Epithelial cell of proximal tubule (primary cell): ENCODE measurements at regions not wholly inside any gene's neighbourhood (a gene's known extent, or its start where the extent isn't known, plus 50 kb on each side); places are given as distances from the start of the nearest gene placed in this dataset.
"Not testable (repeated sequence)": the region's sequence is repeated elsewhere in the genome, so short reads cannot be mapped to it uniquely, and the experiment has no call there.

ENCODE experiments used
- DNase-seq: peaks from one replicate; pipeline ENCODE4 v3.0.0-alpha.2; 2011; ENCODE audit warnings: low read depth
- H3K4me3 ChIP-seq: 2 replicates; pipeline ENCODE4 v1.5.1; 2011; ENCODE audit warnings: low read depth, mild to moderate bottlenecking, low read length
- TF ChIP-seq, protein P1 (sequence below): conservative IDR thresholded peaks from 2 replicates; pipeline ENCODE4 v1.5.1; 2012; ENCODE audit warnings: low read depth, mild to moderate bottlenecking, low read length

DNA sequence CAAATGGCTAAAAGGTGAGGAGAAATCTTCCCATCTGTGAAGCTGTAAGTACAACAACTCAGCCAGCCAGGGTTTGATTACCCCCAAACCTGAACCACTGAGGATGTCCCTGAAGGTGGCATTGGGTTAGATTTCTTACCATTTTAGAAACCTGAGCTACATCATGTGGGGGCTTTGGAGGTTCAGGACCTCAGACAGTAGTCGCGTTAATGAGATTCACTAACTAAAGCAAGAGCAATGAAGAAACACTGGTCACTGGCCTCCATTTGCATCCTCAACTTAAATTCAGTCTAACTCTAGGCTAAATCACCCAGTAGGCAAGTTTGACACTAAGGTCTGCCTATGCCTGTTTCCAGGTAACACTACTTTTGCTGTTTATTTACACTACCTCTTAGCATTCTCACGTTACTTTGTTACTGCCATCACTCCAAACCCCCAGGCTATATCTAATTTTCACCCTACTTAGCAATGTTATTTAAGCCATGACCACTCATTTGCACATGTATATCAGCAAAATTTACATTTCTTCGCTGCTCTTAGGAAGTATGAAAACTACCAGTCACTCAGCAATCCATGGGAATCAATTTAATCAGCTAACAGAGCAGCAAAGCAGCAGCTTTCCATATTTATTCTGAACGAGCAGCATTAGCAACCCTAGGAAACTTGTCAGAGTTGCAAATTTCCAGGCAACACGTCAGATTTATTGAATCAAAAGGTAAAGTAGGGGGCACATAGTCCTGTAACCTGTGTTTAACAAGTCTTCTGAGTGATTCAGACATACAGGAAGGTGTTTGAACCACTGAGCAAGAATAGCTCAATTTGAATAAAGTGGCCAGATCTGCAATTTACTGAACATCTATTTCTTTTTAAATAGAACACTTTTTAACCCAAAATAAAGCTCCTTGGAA, 788.4 kb upstream of the SORCS1 start:
- H3K4me3 ChIP-seq = no peak overlapping the region
- no peak for DNase-seq
- TF ChIP-seq, protein P1, sequence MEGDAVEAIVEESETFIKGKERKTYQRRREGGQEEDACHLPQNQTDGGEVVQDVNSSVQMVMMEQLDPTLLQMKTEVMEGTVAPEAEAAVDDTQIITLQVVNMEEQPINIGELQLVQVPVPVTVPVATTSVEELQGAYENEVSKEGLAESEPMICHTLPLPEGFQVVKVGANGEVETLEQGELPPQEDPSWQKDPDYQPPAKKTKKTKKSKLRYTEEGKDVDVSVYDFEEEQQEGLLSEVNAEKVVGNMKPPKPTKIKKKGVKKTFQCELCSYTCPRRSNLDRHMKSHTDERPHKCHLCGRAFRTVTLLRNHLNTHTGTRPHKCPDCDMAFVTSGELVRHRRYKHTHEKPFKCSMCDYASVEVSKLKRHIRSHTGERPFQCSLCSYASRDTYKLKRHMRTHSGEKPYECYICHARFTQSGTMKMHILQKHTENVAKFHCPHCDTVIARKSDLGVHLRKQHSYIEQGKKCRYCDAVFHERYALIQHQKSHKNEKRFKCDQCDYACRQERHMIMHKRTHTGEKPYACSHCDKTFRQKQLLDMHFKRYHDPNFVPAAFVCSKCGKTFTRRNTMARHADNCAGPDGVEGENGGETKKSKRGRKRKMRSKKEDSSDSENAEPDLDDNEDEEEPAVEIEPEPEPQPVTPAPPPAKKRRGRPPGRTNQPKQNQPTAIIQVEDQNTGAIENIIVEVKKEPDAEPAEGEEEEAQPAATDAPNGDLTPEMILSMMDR = no peak

DNA sequence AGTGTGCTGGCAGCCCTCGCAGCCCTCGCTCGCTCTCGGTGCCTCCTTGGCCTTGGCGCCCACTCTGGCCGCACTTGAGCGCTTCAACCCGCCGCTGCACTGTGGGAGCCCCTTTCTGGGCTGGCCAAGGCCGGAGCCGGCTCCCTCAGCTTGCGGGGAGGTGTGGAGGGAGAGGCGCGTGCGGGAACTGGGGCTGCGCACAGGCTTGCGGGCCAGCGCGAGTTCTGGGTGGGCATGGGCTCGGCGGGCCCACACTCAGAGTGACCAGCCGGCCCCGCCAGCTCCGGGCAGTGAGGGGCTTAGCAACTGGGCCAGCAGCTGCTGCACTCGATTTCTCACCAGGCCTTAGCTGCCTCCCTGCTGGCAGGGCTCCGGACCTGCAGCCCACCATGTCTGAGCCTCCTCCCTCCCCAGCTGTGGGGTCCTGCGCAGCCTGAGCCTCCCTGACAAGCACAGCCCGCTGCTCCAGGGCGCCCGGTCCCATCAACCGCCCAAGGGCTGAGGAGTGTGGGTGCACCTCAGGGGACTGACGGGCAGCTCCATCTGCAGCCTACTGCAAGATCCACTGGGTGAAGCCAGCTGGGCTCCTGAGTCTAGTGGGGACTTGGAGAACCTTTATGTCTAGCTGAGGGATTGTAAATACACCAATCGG, 786.0 kb upstream of the SORCS1 start:
- not testable (repeated sequence) for DNase-seq, H3K4me3 ChIP-seq

DNA sequence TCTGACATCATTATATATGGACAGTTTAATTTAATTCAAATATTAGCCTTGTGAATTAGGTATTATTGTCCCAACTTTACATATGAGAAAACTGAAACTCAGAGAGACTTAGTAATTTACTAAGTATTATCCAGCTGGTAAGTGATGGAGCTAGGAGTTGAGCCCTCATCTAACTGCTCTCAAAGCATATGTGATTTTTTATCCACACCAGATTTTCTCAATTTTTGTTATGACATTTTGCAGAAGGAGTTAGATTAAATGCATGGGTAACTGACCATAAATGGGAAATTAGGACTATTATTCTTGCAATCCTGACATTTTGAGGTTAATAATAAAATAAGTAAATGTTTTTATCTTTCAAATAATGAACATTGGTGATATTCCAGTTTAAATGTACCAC, 778.3 kb upstream of the SORCS1 start:
- H3K4me3 ChIP-seq = no peak overlapping the region
- no peak for DNase-seq
- TF ChIP-seq, protein P1 = no peak

DNA sequence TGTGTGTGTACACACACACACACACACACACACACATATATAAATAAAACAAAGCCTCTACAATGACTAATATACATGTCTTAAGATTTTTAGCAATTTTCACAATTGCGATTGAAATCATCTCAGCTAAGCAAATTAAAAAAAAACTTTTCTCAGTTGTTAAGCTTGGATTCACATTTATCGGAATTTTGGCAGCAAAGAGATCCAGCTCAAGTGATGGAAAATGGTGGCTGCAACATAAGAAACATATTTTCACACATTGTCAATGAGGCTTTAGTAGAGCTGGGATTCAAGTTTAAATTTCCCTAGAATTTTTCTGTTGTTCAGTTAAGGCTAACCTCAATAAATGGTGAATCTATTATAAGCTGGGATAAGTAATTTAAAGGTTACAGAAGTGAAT, 768.6 kb upstream of the SORCS1 start:
- TF ChIP-seq, protein P1 = no peak
- no peak for DNase-seq
- no peak overlapping the region for H3K4me3 ChIP-seq

DNA sequence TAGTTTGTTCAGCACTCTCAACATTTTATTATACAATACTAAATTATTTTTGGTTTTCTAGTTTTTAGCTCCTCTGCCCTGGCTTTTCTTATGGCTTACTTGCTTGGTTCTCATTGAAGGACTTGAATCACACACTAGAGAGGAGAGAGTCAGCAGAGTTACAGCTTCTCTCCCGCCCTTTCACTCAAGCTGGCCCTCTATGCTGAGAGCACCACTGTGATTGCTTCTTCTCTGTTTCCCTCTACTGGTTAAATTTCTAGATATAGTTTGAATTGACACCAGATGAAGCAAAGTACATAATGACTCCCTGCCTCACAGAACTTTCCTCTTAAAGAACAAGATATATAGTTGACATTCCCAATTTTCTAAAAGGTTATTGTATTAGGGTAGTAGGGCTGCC, 767.3 kb upstream of the SORCS1 start:
- H3K4me3 ChIP-seq = no peak overlapping the region
- TF ChIP-seq, protein P1 = no peak
- DNase-seq = no peak

DNA sequence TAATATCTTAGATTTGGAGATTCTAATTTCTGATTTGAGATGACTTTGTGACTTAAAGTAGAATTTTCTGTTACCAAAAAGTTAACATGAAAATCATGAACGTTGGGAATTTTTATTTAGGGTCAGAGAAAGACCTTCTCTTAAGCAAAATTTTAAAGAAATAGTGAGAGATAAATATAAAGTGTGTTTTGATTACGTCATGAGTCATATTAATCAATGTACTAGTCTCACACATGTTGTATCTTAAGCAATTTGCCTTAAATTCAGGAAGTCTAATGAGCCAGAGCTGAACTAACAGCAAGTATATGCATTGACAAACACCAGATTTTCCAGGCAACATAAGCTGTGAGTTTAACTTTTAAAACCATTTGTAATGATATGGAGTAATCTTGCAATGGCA, 765.5 kb upstream of the SORCS1 start:
- no peak for DNase-seq
- no peak overlapping the region for H3K4me3 ChIP-seq
- TF ChIP-seq, protein P1 = no peak

DNA sequence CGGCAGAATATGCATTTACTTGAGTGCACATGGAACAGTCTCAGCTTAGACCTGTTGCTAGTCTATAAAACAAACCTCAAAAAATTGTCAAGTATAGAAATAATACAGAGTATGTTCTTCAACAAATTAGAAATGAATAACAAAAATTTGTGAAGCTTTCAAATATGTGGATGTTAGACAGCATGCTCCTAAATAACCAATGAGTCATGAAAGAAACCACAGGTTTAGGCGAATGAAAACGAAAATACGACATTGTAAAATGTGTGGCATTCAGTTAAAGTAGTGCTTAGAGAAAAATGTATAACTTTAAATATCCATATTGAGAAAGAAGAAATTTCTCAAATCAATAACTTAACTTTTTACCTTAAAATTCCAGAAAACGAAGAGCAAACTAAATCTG, 760.0 kb upstream of the SORCS1 start:
- DNase-seq = no peak
- H3K4me3 ChIP-seq = no peak overlapping the region
- TF ChIP-seq, protein P1 = no peak
